SK-N-SH treated with all-trans-retinoic acid at 6 μM for 48 hours (cell line): ENCODE measurements at regions not wholly inside any gene's neighbourhood (a gene's known extent, or its start where the extent isn't known, plus 50 kb on each side); places are given as distances from the start of the nearest gene placed in this dataset.

Source experiments
- ATAC-seq: fragments of 200-7000 bp; cut with Tn5 transposase; 3 replicates; pipeline ENCODE4 v1.9.1; 2020; ENCODE audit warnings: mild to moderate bottlenecking, moderate library complexity
- ARNTL ChIP-seq: fragments of 450-650 bp; formaldehyde crosslinking; IDR thresholded peaks from 2 replicates; pipeline ENCODE4 v1.5.0; 2020; ENCODE audit warnings: low read depth, mild to moderate bottlenecking, moderate library complexity, borderline replicate concordance
- BACH2 ChIP-seq: fragments of 250-450 bp; sonication (Bioruptor Pico); IDR thresholded peaks from 2 replicates; pipeline ENCODE4 v1.9.0; 2021; ENCODE audit warnings: mild to moderate bottlenecking, borderline replicate concordance
- CSDC2 ChIP-seq: fragments of 250-450 bp; sonication (Bioruptor Pico); IDR thresholded peaks from 2 replicates; pipeline ENCODE4 v1.5.0; 2020; ENCODE audit warnings: mild to moderate bottlenecking, moderate library complexity
- GLIS3 ChIP-seq: fragments of 250-450 bp; sonication (Bioruptor Pico); IDR thresholded peaks from 2 replicates; pipeline ENCODE4 v1.5.0; 2020; ENCODE audit warnings: mild to moderate bottlenecking, moderate library complexity
- ISL1 ChIP-seq: fragments of 250-450 bp; sonication (Bioruptor Pico); IDR thresholded peaks from 2 replicates; pipeline ENCODE4 v2.1.2; 2022; ENCODE audit warnings: mild to moderate bottlenecking, moderate library complexity
- OSR1 ChIP-seq: fragments of 250-450 bp; sonication (Bioruptor Pico); IDR thresholded peaks from 2 replicates; pipeline ENCODE4 v1.8.0; 2022; ENCODE audit warnings: moderate library complexity, mild to moderate bottlenecking, inconsistent platforms
- RARB ChIP-seq: fragments of 250-450 bp; sonication (Bioruptor Pico); IDR thresholded peaks from 2 replicates; pipeline ENCODE4 v1.8.0; 2021; ENCODE audit warnings: mild to moderate bottlenecking, moderate library complexity
- SNAI2 ChIP-seq: fragments of 250-450 bp; sonication (Bioruptor Pico); IDR thresholded peaks from 2 replicates; pipeline ENCODE4 v1.5.0; 2020; ENCODE audit warnings: mild to moderate bottlenecking, moderate library complexity
- TCF4 ChIP-seq: fragments of 250-450 bp; sonication (Bioruptor Pico); IDR thresholded peaks from 2 replicates; pipeline ENCODE4 v1.8.0; 2021; ENCODE audit warnings: mild to moderate bottlenecking, moderate library complexity, borderline replicate concordance
- TOX ChIP-seq: fragments of 250-450 bp; sonication (Bioruptor Pico); IDR thresholded peaks from 2 replicates; pipeline ENCODE4 v1.8.0; 2021; ENCODE audit warnings: mild to moderate bottlenecking, moderate library complexity, borderline replicate concordance
- ZC3H10 ChIP-seq: fragments of 250-450 bp; sonication (Bioruptor Pico); IDR thresholded peaks from 2 replicates; pipeline ENCODE4 v1.5.1; 2021; ENCODE audit warnings: mild to moderate bottlenecking, moderate library complexity
- ZFP30 ChIP-seq: fragments of 450-650 bp; formaldehyde crosslinking; IDR thresholded peaks from 2 replicates; pipeline ENCODE4 v1.5.0; 2022; ENCODE audit warnings: mild to moderate bottlenecking, moderate library complexity
- ZNF565 ChIP-seq: fragments of 450-650 bp; formaldehyde crosslinking; conservative IDR thresholded peaks from 2 replicates; pipeline ENCODE4 v1.5.0; 2020; ENCODE audit warnings: low read depth, mild to moderate bottlenecking, moderate library complexity
- ZNF70 ChIP-seq: fragments of 450-650 bp; formaldehyde crosslinking; IDR thresholded peaks from 2 replicates; pipeline ENCODE4 v1.5.0; 2020; ENCODE audit warnings: mild to moderate bottlenecking, moderate library complexity
- ZNF8 ChIP-seq: fragments of 450-650 bp; formaldehyde crosslinking; IDR thresholded peaks from 2 replicates; pipeline ENCODE4 v1.5.0; 2020; ENCODE audit warnings: mild to moderate bottlenecking, moderate library complexity
- TF ChIP-seq, protein P1 (sequence below): fragments of 250-450 bp; sonication (Bioruptor Pico); IDR thresholded peaks from 2 replicates; pipeline ENCODE4 v1.5.1; 2021; ENCODE audit warnings: mild to moderate bottlenecking, moderate library complexity
- TF ChIP-seq, protein P2 (sequence below): fragments of 250-450 bp; sonication (Bioruptor Pico); IDR thresholded peaks from 2 replicates; pipeline ENCODE4 v1.8.0; 2020; ENCODE audit warnings: mild to moderate bottlenecking, moderate library complexity, borderline replicate concordance
- TF ChIP-seq, protein P3 (sequence below): fragments of 250-450 bp; sonication (Bioruptor Pico); IDR thresholded peaks from 2 replicates; pipeline ENCODE4 v1.5.0; 2020; ENCODE audit warnings: mild to moderate bottlenecking, moderate library complexity
- TF ChIP-seq, protein P4 (sequence below): fragments of 250-450 bp; sonication (Bioruptor Pico); IDR thresholded peaks from 2 replicates; pipeline ENCODE4 v1.8.0; 2021; ENCODE audit warnings: low read depth, mild to moderate bottlenecking, moderate library complexity, borderline replicate concordance

DNA sequence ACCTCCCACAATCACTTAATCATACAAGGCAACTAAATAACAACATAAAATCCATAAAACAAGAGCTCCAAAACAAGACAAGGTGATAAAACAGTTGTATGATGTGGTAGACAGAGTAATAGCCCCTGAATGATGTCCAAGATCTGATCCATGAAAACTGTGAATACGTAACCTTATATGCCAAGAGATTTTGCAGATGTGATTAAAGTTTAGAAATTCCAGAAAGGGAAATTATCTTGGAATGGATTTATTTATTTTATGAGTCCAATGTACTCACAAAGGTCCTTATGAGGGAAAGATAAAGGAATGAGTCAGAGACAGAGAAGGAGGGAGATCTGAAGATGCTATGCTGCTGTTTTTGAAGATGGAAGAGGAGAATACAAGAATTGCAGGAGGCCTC is 1775.7 kb upstream of the C9orf72 start:
- ATAC-seq: no peak; the same call in 2 of the 3 replicates
- TF ChIP-seq, protein P1, sequence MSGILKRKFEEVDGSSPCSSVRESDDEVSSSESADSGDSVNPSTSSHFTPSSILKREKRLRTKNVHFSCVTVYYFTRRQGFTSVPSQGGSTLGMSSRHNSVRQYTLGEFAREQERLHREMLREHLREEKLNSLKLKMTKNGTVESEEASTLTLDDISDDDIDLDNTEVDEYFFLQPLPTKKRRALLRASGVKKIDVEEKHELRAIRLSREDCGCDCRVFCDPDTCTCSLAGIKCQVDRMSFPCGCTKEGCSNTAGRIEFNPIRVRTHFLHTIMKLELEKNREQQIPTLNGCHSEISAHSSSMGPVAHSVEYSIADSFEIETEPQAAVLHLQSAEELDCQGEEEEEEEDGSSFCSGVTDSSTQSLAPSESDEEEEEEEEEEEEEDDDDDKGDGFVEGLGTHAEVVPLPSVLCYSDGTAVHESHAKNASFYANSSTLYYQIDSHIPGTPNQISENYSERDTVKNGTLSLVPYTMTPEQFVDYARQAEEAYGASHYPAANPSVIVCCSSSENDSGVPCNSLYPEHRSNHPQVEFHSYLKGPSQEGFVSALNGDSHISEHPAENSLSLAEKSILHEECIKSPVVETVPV (CRISPR knock-in tag): no peak
- TF ChIP-seq, protein P2, sequence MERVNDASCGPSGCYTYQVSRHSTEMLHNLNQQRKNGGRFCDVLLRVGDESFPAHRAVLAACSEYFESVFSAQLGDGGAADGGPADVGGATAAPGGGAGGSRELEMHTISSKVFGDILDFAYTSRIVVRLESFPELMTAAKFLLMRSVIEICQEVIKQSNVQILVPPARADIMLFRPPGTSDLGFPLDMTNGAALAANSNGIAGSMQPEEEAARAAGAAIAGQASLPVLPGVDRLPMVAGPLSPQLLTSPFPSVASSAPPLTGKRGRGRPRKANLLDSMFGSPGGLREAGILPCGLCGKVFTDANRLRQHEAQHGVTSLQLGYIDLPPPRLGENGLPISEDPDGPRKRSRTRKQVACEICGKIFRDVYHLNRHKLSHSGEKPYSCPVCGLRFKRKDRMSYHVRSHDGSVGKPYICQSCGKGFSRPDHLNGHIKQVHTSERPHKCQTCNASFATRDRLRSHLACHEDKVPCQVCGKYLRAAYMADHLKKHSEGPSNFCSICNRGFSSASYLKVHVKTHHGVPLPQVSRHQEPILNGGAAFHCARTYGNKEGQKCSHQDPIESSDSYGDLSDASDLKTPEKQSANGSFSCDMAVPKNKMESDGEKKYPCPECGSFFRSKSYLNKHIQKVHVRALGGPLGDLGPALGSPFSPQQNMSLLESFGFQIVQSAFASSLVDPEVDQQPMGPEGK (CRISPR knock-in tag): no peak

DNA sequence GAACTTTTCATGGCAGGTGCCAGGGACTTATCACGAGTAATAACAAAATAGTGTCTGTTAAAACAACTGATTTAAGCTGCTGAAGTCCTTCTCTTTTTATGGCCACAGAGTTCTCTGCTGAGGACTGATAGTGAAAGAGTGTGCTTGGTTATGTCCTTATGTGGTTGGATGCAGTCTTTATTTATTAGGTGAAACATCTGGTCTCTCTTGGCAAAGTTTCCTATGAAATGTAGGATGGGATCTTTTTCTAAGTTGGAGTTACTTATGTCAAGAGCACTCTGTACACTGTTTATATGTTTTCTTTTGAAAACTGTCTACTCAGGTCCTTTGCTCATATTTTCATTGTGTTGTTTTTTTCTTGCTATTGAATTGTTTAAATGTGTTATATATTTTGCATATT is 1816.1 kb upstream of the C9orf72 start:
- no peak for ATAC-seq
- TF ChIP-seq RARB (CRISPR knock-in tag) (no peak), OSR1 (CRISPR knock-in tag) (no peak)

DNA sequence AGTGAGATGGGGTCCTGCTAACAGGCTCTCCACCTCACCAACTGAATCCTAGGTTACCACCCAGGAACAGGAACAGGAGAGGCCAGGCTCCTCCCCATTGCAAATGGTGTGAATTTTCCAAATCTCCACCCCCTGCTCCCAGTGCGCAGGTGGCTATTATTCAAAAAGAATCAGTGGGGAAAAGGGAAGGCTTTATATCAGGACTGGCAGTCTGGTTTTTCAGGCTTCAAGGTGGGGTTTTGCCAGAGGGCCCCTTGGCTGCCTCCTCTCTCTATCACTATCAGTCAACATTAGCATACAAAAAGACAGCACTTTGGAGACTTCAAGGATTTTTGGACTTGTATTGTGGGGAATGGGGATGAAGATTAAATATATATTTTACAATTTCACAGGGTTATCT is 1817.6 kb upstream of the C9orf72 start:
- ATAC-seq: no peak
- no peak for TF ChIP-seq TCF4 (CRISPR knock-in tag)

DNA sequence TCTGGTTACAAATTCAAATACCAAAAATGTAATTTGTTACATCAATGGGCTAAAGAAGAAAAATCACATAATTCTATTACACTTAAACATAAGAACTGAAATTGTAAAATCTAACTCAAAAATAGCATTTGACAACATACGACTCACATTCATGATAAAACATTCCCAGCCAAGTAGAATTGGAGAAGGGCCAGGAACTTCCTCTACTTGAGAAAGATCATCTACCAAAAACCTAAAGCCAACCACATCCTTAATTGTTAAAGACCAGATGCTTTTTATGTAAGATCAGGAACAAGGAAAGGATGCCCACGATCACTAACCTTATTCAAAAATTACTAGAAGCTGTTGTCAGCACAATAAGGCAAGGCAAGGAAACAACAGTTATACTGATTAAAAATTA is 1819.8 kb upstream of the C9orf72 start:
- no peak for TF ChIP-seq ZNF70 (CRISPR knock-in tag)
- no peak for TF ChIP-seq ZFP30 (CRISPR knock-in tag)
- TF ChIP-seq, protein P3, sequence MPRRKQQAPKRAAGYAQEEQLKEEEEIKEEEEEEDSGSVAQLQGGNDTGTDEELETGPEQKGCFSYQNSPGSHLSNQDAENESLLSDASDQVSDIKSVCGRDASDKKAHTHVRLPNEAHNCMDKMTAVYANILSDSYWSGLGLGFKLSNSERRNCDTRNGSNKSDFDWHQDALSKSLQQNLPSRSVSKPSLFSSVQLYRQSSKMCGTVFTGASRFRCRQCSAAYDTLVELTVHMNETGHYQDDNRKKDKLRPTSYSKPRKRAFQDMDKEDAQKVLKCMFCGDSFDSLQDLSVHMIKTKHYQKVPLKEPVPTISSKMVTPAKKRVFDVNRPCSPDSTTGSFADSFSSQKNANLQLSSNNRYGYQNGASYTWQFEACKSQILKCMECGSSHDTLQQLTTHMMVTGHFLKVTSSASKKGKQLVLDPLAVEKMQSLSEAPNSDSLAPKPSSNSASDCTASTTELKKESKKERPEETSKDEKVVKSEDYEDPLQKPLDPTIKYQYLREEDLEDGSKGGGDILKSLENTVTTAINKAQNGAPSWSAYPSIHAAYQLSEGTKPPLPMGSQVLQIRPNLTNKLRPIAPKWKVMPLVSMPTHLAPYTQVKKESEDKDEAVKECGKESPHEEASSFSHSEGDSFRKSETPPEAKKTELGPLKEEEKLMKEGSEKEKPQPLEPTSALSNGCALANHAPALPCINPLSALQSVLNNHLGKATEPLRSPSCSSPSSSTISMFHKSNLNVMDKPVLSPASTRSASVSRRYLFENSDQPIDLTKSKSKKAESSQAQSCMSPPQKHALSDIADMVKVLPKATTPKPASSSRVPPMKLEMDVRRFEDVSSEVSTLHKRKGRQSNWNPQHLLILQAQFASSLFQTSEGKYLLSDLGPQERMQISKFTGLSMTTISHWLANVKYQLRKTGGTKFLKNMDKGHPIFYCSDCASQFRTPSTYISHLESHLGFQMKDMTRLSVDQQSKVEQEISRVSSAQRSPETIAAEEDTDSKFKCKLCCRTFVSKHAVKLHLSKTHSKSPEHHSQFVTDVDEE: no peak
- ATAC-seq: no peak

DNA sequence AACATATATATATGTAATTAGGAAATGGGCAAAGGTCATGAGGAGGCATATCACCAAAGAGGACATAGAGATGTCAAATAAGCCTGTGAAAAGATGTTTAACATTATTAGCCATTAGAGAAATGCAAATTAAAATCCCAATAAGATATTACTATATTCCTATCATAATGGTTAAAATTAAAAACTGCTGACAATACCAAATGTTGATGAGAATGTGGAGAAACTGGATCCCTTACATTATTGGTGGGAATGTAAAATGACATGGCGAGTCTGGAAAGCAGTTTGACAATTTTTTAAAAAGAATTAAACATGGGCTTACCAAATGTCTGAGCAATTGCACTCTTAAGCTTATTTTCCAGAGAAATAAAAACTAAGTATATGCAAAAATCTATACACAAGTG is 1821.6 kb upstream of the C9orf72 start:
- TF ChIP-seq RARB (CRISPR knock-in tag) (no peak), BACH2 (no peak), ZNF8 (CRISPR knock-in tag) (no peak)
- TF ChIP-seq, protein P1 (CRISPR knock-in tag): no peak
- TF ChIP-seq, all 23 proteins: peak for 0
- no peak for ATAC-seq

DNA sequence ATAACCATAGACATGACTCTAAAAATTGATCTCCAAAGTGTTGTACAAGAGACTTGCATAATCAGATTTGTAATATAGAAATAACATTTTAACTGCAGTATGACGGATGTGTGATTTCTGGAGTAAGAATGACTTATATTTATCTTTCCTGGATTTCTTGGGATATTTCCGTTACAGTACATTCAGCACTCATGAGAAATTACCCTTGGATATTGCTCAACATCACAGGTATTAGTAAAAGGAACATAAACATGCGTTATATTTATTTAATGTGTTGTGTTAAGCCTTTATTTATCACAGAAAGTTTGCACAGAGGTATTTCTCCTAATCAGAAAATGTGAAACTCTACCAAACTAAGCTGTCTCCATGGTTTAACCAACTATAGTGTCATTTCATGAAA is 1823.9 kb upstream of the C9orf72 start:
- ATAC-seq: no peak

DNA sequence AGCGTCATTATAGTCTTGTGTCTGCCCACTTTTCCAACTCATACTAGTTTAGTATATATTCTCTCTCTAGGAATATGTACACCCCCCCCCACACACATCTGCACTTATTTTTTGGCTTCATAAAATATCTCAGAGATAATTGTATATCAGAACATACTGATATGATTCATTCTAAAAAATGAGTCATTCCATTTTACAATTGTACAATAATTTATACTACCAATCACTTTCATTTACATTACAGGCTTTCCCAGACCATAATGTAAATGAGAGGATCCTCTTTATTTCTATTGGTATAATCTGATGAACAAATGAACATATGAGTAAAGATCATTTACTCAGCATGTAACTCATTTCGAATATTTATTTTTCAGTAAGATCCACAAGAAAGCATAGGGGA is 1842.9 kb upstream of the C9orf72 start:
- ATAC-seq: no peak
- no peak for TF ChIP-seq TCF4 (CRISPR knock-in tag)
- TF ChIP-seq, protein P4, sequence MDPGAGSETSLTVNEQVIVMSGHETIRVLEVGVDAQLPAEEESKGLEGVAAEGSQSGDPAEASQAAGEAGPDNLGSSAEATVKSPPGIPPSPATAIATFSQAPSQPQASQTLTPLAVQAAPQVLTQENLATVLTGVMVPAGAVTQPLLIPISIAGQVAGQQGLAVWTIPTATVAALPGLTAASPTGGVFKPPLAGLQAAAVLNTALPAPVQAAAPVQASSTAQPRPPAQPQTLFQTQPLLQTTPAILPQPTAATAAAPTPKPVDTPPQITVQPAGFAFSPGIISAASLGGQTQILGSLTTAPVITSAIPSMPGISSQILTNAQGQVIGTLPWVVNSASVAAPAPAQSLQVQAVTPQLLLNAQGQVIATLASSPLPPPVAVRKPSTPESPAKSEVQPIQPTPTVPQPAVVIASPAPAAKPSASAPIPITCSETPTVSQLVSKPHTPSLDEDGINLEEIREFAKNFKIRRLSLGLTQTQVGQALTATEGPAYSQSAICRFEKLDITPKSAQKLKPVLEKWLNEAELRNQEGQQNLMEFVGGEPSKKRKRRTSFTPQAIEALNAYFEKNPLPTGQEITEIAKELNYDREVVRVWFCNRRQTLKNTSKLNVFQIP (CRISPR knock-in tag): no peak
- TF ChIP-seq ARNTL: no peak
- TF ChIP-seq SNAI2 (CRISPR knock-in tag): no peak
- no peak for TF ChIP-seq CSDC2
- no peak for TF ChIP-seq BACH2
- no peak for TF ChIP-seq ZC3H10
- TF ChIP-seq ZNF565 (CRISPR knock-in tag): no peak
- TF ChIP-seq GLIS3 (CRISPR knock-in tag): no peak
- TF ChIP-seq TOX (CRISPR knock-in tag): no peak
- TF ChIP-seq ISL1 (CRISPR knock-in tag): no peak
- no peak for TF ChIP-seq OSR1 (CRISPR knock-in tag)
- no peak for TF ChIP-seq RARB (CRISPR knock-in tag)
- TF ChIP-seq, protein P2 (CRISPR knock-in tag): no peak
- TF ChIP-seq ZFP30 (CRISPR knock-in tag): no peak
- no peak for TF ChIP-seq ZNF70 (CRISPR knock-in tag)

More for the DNA sequence above, 1823.9 kb upstream of the C9orf72 start:
- TF ChIP-seq OSR1 (CRISPR knock-in tag) (no peak), ARNTL (no peak), ZNF70 (CRISPR knock-in tag) (no peak), ZFP30 (CRISPR knock-in tag) (no peak)
